ENCODE measurements at regions not wholly inside any gene's neighbourhood (a gene's known extent, or its start where the extent isn't known, plus 50 kb on each side); places are given as distances from the start of the nearest gene placed in this dataset.

DNA sequence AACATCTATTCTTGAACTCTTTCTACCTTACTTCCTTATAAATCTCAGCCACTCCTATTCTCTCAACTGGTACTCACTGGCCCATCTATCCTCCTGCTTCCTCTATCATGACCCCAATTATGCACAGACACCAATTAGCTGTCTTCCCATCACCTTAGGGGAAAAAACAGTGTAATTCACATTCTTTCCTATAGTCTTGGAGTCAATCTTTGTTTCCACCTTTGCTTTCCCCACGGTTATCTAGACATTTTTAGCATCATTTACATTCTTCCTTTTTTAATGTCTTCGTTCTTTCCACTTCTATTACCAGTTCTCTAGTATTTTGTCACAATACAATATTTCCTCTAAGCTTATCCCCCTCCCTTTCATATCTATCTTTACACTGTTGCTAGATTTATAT, 449.4 kb downstream of the TMEM38B start:
- Histone ChIP-seq H3K36me3 (ENCODE audit: control insufficient read depth in 2 of 2, extremely low read depth in 1 of 2, insufficient read depth in 1 of 2, low read length in 1 of 2) (no peaks in the 10 kb centered on the region), H3K4me1 (ENCODE audit: control insufficient read depth in 1 of 2, extremely low read depth in 1 of 2, insufficient read depth in 2 of 2, low read length in 2 of 2) (no peaks in the 10 kb centered on the region), H3K9me3 (no peaks in the 10 kb centered on the region), H3K27me3 (replicated peaks in 1 of 2; ENCODE audit: control insufficient read depth in 2 of 2, extremely low read depth in 1 of 2, insufficient read depth in 2 of 2, low read length in 1 of 2) (no peaks in the 10 kb centered on the region), H3K27ac (ENCODE audit: low read length) (no peak overlapping the region), H3K4me3 (ENCODE audit: control insufficient read depth in 1 of 2, extremely low read depth in 1 of 2, low read length in 1 of 2) (no peak overlapping the region)
- Mint-ChIP-seq H3K4me3 (no peak overlapping the region), H3K9me3 (peaks cover 2 to 22% (median 7%) of the 10 kb centered on the region in 3 donors), H3K27me3 (no peaks in the 10 kb centered on the region), H3K36me3 (no peaks in the 10 kb centered on the region), H3K4me1 (no peaks in the 10 kb centered on the region), H3K27ac (no peak overlapping the region)
- CTCF ChIA-PET = interaction anchor here in 1 of 2 donors (0.7 kb wide), 1 partner anchor 99 kb away, joined by 3 read pairs; no protein-coding TSS in a partner anchor
- DNase-seq = no peak
- ATAC-seq (replicated peaks in 1 of 4) = no peak
- 38% methylated on average over 1 of the region's 2 CpGs for WGBS (ENCODE audit: insufficient coverage)
- POLR2A ChIA-PET = no interaction called here

DNA sequence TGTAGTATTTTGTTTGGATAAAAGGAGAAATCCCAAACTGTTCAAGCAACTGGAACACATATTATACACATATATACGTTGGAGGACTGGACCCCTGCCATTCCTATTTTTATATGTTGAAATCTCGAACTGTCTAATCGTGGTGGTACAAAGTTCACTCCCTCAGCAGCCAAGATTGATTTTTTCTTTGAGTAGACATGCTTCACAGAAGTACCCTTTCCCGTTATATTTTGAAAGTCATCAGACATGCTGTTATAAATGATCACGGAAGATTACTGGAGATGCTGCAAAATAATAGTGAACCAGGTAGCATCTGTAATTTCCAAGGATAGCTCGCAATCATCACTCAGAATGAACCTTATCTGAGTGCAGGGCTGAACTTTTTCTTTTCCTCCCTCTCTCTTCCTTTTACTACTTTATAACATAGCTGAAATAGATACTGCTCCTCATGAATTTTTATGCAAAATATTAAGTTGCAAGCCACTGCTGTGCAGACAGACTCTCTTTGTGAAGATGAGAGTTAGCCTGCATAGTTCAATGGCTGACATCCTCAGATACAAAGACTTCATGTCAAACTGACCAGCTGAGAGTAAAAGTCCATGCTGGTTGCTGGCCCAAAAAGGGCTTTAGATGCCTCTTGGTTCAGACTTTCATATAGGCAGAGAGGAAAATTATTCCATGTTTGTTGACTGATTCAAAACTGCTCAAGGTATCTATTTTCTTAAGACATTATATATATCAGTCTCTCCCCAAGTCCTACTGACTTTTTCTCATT, 451.9 kb downstream of the TMEM38B start:
- Histone ChIP-seq H3K27ac (ENCODE audit: low read length) (no peak overlapping the region), H3K36me3 (ENCODE audit: control insufficient read depth in 2 of 2, extremely low read depth in 1 of 2, insufficient read depth in 1 of 2, low read length in 1 of 2) (no peaks in the 10 kb centered on the region), H3K4me3 (ENCODE audit: control insufficient read depth in 1 of 2, extremely low read depth in 1 of 2, low read length in 1 of 2) (no peak overlapping the region), H3K9me3 (no peaks in the 10 kb centered on the region), H3K4me1 (ENCODE audit: control insufficient read depth in 1 of 2, extremely low read depth in 1 of 2, insufficient read depth in 2 of 2, low read length in 2 of 2) (no peaks in the 10 kb centered on the region), H3K27me3 (replicated peaks in 1 of 2; ENCODE audit: control insufficient read depth in 2 of 2, extremely low read depth in 1 of 2, insufficient read depth in 2 of 2, low read length in 1 of 2) (no peaks in the 10 kb centered on the region)
- ChIA-PET CTCF (interaction anchor here in 1 of 2 donors (0.5 kb wide), 1 partner anchor 1198 kb away, joined by 3 read pairs; no protein-coding TSS in a partner anchor), POLR2A (no interaction called here)
- Mint-ChIP-seq H3K27me3 (no peaks in the 10 kb centered on the region), H3K36me3 (no peaks in the 10 kb centered on the region), H3K9me3 (peaks cover 2 to 22% (median 7%) of the 10 kb centered on the region in 3 donors), H3K27ac (no peak overlapping the region), H3K4me1 (no peaks in the 10 kb centered on the region), H3K4me3 (no peak overlapping the region)
- DNase-seq = no peak
- WGBS (ENCODE audit: insufficient coverage) = 89% methylated on average over 4 of the region's 6 CpGs
- no peak for ATAC-seq (replicated peaks in 1 of 4)

DNA sequence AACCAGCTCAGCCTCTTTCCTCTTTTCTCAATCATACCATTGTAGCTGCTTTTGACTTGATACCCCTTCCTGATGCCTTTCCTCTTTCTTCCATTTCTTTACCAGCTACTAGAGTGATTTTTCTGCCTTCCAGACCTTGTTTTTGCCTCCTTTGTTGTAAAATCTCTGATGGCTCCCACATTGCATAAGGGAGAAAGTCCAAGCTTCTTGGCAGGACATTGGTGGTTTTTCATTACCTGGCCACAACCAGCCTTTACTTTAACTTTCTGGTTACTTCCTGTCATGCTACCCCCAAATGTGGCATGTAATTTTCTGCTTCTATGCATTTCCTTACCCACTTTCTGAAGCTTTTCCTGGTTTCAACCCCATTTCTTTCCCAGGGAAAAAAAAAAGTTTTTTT, 452.5 kb downstream of the TMEM38B start:
- no peak for ATAC-seq (replicated peaks in 1 of 4)
- no peak for DNase-seq
- Mint-ChIP-seq H3K27me3 (no peaks in the 10 kb centered on the region), H3K4me3 (no peak overlapping the region), H3K9me3 (peaks cover 3 to 22% (median 6%) of the 10 kb centered on the region in 3 donors), H3K36me3 (no peaks in the 10 kb centered on the region), H3K27ac (no peak overlapping the region), H3K4me1 (no peaks in the 10 kb centered on the region)
- Histone ChIP-seq H3K27ac (ENCODE audit: low read length) (no peak overlapping the region), H3K9me3 (no peaks in the 10 kb centered on the region), H3K4me3 (ENCODE audit: control insufficient read depth in 1 of 2, extremely low read depth in 1 of 2, low read length in 1 of 2) (no peak overlapping the region), H3K27me3 (replicated peaks in 1 of 2; ENCODE audit: control insufficient read depth in 2 of 2, extremely low read depth in 1 of 2, insufficient read depth in 2 of 2, low read length in 1 of 2) (no peaks in the 10 kb centered on the region), H3K36me3 (ENCODE audit: control insufficient read depth in 2 of 2, extremely low read depth in 1 of 2, insufficient read depth in 1 of 2, low read length in 1 of 2) (no peaks in the 10 kb centered on the region), H3K4me1 (ENCODE audit: control insufficient read depth in 1 of 2, extremely low read depth in 1 of 2, insufficient read depth in 2 of 2, low read length in 2 of 2) (no peaks in the 10 kb centered on the region)
- POLR2A ChIA-PET = no interaction called here
- CTCF ChIA-PET = interaction anchor here in 1 of 2 donors (0.5 kb wide), 1 partner anchor 1197 kb away, joined by 3 read pairs; no protein-coding TSS in a partner anchor

DNA sequence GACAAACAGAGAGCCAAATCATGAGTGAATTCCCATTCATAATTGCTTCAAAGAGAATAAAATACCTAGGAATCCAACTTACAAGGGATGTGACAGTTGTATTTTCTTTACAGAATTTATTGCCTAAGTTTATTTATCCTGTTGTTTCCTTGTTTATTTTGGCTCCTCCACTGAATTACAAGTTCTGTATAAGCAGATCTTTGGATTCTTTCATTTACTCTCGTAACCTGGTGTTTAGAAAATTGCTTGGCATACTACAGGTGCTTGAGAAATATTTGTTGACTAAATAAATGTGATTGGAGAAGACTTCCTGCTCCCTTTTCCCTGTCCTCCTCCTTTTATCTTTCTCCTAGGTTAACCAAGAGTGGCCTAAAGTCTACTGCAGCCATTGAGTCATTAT, 455.6 kb downstream of the TMEM38B start:
- H3K27me3 Mint-ChIP-seq = no peaks in the 10 kb centered on the region
- H3K27ac Mint-ChIP-seq = no peak overlapping the region

DNA sequence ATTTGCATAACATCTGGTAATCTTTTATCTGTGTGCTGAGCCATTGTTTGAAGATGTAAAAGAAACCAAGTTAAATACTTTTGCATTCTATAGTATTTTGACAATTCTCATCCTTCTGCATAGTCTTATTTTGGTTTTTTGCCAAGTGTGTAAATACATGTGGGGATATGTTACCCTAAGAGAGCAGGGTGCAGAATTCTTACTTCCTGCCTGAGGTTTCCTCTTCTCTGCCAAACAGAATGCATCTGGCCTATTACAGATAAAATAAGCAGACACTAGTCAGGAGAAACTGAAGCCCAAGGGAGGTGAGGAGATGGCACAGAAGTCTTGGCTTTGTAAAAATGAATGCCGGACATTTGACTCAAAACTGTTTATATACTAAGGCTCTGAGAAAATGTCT, 462.1 kb downstream of the TMEM38B start:
- Mint-ChIP-seq H3K27ac (no peak overlapping the region), H3K9me3 (peaks cover 11 to 23% (median 14%) of the 10 kb centered on the region in 3 donors), H3K4me1 (no peaks in the 10 kb centered on the region), H3K36me3 (no peaks in the 10 kb centered on the region), H3K4me3 (no peak overlapping the region), H3K27me3 (no peaks in the 10 kb centered on the region)
- Histone ChIP-seq H3K4me1 (ENCODE audit: control insufficient read depth in 1 of 2, extremely low read depth in 1 of 2, insufficient read depth in 2 of 2, low read length in 2 of 2) (peaks cover 0 to 2% of the 10 kb centered on the region in 2 experiments), H3K4me3 (ENCODE audit: control insufficient read depth in 1 of 2, extremely low read depth in 1 of 2, low read length in 1 of 2) (no peak overlapping the region), H3K27ac (ENCODE audit: low read length) (no peak overlapping the region), H3K9me3 (no peaks in the 10 kb centered on the region), H3K36me3 (ENCODE audit: control insufficient read depth in 2 of 2, extremely low read depth in 1 of 2, insufficient read depth in 1 of 2, low read length in 1 of 2) (no peaks in the 10 kb centered on the region), H3K27me3 (replicated peaks in 1 of 2; ENCODE audit: control insufficient read depth in 2 of 2, extremely low read depth in 1 of 2, insufficient read depth in 2 of 2, low read length in 1 of 2) (no peaks in the 10 kb centered on the region)
- DNase-seq (no peak), ATAC-seq (replicated peaks in 1 of 4) (no peak)
- no CpG with 5 or more reads among the region's 1 CpG for WGBS (ENCODE audit: insufficient coverage)
- POLR2A ChIA-PET = no interaction called here
- CTCF ChIA-PET = no interaction called here

More for the DNA sequence above, 455.6 kb downstream of the TMEM38B start:
- Histone ChIP-seq H3K4me1 (ENCODE audit: control insufficient read depth in 1 of 2, extremely low read depth in 1 of 2, insufficient read depth in 2 of 2, low read length in 2 of 2) (no peaks in the 10 kb centered on the region), H3K27ac (ENCODE audit: low read length) (no peak overlapping the region), H3K9me3 (no peaks in the 10 kb centered on the region), H3K4me3 (ENCODE audit: control insufficient read depth in 1 of 2, extremely low read depth in 1 of 2, low read length in 1 of 2) (no peak overlapping the region), H3K27me3 (replicated peaks in 1 of 2; ENCODE audit: control insufficient read depth in 2 of 2, extremely low read depth in 1 of 2, insufficient read depth in 2 of 2, low read length in 1 of 2) (no peaks in the 10 kb centered on the region), H3K36me3 (ENCODE audit: control insufficient read depth in 2 of 2, extremely low read depth in 1 of 2, insufficient read depth in 1 of 2, low read length in 1 of 2) (no peaks in the 10 kb centered on the region)
- no peak overlapping the region for H3K4me3 Mint-ChIP-seq
- no CpG with 5 or more reads among the region's 1 CpG for WGBS (ENCODE audit: insufficient coverage)
- no peaks in the 10 kb centered on the region for H3K36me3 Mint-ChIP-seq
- DNase-seq (no peak), ATAC-seq (replicated peaks in 1 of 4) (no peak)
- H3K9me3 Mint-ChIP-seq = peaks cover 0 to 6% (median 4%) of the 10 kb centered on the region in 3 donors
- ChIA-PET CTCF (no interaction called here), POLR2A (no interaction called here)
- no peaks in the 10 kb centered on the region for H3K4me1 Mint-ChIP-seq

DNA sequence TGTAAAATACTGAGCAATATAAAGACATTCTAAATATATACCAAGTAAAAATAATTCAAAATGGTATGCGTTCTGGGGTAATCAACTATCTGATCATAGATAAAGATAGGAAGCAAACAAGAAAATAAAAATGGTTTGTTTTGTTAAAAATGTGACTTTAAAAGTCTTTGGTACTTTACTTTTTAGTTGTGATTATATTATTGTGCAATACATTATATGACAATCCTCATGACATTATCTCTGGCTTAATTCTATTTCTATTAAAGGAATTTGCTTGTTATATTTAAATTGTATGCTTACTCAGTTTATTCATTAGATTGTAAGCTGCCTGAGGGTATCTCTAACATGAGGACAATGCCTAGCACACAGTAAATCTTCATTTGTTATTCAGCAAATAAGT, 477.9 kb downstream of the TMEM38B start:
- Mint-ChIP-seq H3K4me1 (no peaks in the 10 kb centered on the region), H3K36me3 (no peaks in the 10 kb centered on the region), H3K9me3 (peaks cover 3 to 12% (median 11%) of the 10 kb centered on the region in 3 donors), H3K27me3 (no peaks in the 10 kb centered on the region), H3K4me3 (no peak overlapping the region), H3K27ac (no peak overlapping the region)
- no peaks in the 10 kb centered on the region for H3K9me3 ChIP-seq
- H3K4me1 ChIP-seq (ENCODE audit: control insufficient read depth in 1 of 2, extremely low read depth in 1 of 2, insufficient read depth in 2 of 2, low read length in 2 of 2) = no peaks in the 10 kb centered on the region
- no peak for ATAC-seq (replicated peaks in 1 of 4)
- H3K36me3 ChIP-seq (ENCODE audit: control insufficient read depth in 2 of 2, extremely low read depth in 1 of 2, insufficient read depth in 1 of 2, low read length in 1 of 2) = no peaks in the 10 kb centered on the region
- H3K27me3 ChIP-seq (replicated peaks in 1 of 2; ENCODE audit: control insufficient read depth in 2 of 2, extremely low read depth in 1 of 2, insufficient read depth in 2 of 2, low read length in 1 of 2) = no peaks in the 10 kb centered on the region
- ChIA-PET POLR2A (no interaction called here), CTCF (no interaction called here)
- no peak overlapping the region for H3K4me3 ChIP-seq (ENCODE audit: control insufficient read depth in 1 of 2, extremely low read depth in 1 of 2, low read length in 1 of 2)
- no CpG with 5 or more reads among the region's 1 CpG for whole genome bisulfite sequencing (ENCODE audit: insufficient coverage)
- no peak for DNase-seq
- H3K27ac ChIP-seq (ENCODE audit: low read length) = no peak overlapping the region

Measured in T-cell (primary cell).